ENCODE measurements at regions not wholly inside any gene's neighbourhood (a gene's known extent, or its start where the extent isn't known, plus 50 kb on each side); places are given as distances from the start of the nearest gene placed in this dataset.

DNA sequence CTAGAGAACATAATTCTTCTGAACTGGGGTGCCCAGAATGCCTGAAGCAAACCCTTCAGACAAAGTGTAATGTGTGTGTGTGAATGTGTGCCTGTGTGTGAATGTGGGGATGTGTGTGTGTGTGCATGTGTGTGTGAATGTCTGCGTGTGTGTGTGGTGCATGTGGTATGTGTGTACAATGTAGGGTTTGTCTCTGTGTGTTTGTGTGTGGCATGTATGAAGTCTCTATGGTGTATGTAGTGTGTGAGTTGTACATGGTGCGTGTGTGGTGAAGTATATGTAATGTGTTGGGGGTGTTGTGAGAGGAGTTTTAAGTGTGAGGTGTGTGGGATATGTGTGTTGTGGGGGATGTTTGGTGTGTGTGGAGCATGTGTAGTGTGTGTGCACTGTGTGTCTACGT lies 129.3 kb upstream of the SOX11 start:
- no peak overlapping the region for H3K27ac ChIP-seq
- no peak for DNase-seq
- no peak overlapping the region for H3K4me3 ChIP-seq (ENCODE audit: low read depth, low read length)
- no peaks in the 10 kb centered on the region for H3K9me3 ChIP-seq (ENCODE audit: severe bottlenecking)
- H3K36me3 ChIP-seq: no peaks in the 10 kb centered on the region
- no peaks in the 10 kb centered on the region for H3K27me3 ChIP-seq (ENCODE audit: insufficient read depth, low read depth, severe bottlenecking)
- TF ChIP-seq, protein P1, sequence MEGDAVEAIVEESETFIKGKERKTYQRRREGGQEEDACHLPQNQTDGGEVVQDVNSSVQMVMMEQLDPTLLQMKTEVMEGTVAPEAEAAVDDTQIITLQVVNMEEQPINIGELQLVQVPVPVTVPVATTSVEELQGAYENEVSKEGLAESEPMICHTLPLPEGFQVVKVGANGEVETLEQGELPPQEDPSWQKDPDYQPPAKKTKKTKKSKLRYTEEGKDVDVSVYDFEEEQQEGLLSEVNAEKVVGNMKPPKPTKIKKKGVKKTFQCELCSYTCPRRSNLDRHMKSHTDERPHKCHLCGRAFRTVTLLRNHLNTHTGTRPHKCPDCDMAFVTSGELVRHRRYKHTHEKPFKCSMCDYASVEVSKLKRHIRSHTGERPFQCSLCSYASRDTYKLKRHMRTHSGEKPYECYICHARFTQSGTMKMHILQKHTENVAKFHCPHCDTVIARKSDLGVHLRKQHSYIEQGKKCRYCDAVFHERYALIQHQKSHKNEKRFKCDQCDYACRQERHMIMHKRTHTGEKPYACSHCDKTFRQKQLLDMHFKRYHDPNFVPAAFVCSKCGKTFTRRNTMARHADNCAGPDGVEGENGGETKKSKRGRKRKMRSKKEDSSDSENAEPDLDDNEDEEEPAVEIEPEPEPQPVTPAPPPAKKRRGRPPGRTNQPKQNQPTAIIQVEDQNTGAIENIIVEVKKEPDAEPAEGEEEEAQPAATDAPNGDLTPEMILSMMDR (IDR thresholded peaks at IDR 0.05; ENCODE audit: low read depth, low read length): no peak

DNA sequence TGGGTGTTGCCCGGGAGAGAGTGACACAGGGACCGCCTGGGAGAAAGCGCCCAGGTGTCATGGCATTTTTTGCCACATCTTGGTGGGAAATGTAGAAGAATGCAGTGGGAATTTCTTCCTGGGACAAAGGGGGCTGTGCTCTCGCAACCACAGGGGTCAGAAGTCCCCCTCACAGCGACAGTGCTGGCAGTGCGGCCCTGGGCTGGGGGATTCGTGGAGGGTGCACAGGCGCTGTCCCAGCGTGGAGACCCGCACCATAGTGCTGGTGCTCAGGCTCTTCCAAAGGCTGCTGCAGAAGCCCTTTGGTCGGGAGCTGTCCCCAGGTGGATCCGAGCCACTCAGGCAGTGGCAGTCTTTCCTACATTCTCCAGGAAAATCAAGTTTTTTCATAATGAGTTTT lies 128.8 kb upstream of the SOX11 start:
- no peaks in the 10 kb centered on the region for H3K36me3 ChIP-seq
- H3K4me3 ChIP-seq (ENCODE audit: low read depth, low read length): no peak overlapping the region
- no peaks in the 10 kb centered on the region for H3K27me3 ChIP-seq (ENCODE audit: insufficient read depth, low read depth, severe bottlenecking)
- no peaks in the 10 kb centered on the region for H3K9me3 ChIP-seq (ENCODE audit: severe bottlenecking)
- DNase-seq: no peak
- no peak overlapping the region for H3K27ac ChIP-seq
- TF ChIP-seq, protein P1 (IDR thresholded peaks at IDR 0.05; ENCODE audit: low read depth, low read length): no peak

DNA sequence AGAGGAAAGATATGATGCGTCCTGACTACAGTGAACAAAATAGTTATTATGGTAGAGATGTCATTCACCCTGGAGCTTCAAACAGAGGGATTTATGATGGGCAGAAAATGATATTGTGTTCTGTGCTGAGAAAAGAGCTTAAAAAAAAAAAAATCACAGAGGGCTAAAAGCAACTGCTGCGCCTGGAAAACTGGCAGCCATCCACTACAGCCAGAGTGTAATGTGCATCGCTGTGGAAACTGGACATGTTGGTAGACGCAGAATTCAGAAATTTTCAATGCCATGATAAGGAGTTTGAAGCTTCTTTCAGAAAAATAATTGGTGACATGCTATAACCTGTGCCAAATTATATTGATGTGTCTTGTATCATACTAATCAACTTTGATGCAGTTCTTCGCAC lies 122.9 kb upstream of the SOX11 start:
- TF ChIP-seq, protein P1 (IDR thresholded peaks at IDR 0.05; ENCODE audit: low read depth, low read length): no peak
- Histone ChIP-seq H3K9me3 (ENCODE audit: severe bottlenecking) (no peaks in the 10 kb centered on the region), H3K27me3 (ENCODE audit: insufficient read depth, low read depth, severe bottlenecking) (no peaks in the 10 kb centered on the region), H3K27ac (no peak overlapping the region), H3K36me3 (no peaks in the 10 kb centered on the region), H3K4me3 (ENCODE audit: low read depth, low read length) (no peak overlapping the region)
- DNase-seq: no peak

DNA sequence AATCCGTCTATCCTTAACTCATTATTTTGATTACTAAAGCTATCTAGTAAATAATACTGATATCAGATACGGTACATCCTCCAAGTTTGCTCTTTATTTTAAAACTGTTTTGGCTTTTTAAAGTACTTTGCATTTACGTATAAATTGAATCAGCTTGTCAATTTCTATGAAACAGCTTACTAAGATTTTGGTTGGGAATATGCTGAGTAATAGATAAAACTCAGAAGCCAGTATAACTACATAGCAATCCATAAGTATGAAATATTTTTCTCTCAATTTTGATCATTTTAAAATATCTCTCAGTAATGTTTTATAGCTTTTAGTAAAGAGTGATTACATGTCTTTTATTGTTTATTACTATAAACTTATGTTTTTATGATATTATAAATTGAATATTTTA lies 116.2 kb upstream of the SOX11 start:
- TF ChIP-seq, protein P1 (IDR thresholded peaks at IDR 0.05; ENCODE audit: low read depth, low read length): no peak
- Histone ChIP-seq H3K27ac (no peak overlapping the region), H3K9me3 (ENCODE audit: severe bottlenecking) (no peaks in the 10 kb centered on the region), H3K4me3 (ENCODE audit: low read depth, low read length) (no peak overlapping the region), H3K27me3 (ENCODE audit: insufficient read depth, low read depth, severe bottlenecking) (no peaks in the 10 kb centered on the region), H3K36me3 (no peaks in the 10 kb centered on the region)
- no peak for DNase-seq

DNA sequence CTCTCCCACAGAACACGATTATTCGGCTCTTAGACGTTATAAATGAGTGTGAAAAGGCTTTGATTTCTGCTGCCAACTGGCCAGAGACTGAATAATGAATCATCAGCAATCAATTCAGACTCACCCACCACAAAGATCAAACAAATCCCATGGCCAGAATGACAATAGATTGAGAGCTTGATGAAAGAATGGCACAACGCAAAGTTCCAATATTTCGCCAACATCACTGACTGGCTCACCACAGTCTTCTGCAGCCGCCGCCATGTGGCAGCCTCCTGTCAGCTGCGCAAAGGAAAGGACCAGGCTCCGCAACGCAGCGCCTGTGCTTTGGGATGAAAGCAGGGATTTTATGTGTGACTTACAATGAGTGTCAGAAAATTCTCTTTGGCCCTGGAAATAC lies 104.4 kb upstream of the SOX11 start:
- H3K27ac ChIP-seq: no peak overlapping the region
- no peak overlapping the region for H3K4me3 ChIP-seq (ENCODE audit: low read depth, low read length)
- no peaks in the 10 kb centered on the region for H3K36me3 ChIP-seq
- TF ChIP-seq, protein P1 (IDR thresholded peaks at IDR 0.05; ENCODE audit: low read depth, low read length): no peak
- H3K27me3 ChIP-seq (ENCODE audit: insufficient read depth, low read depth, severe bottlenecking): no peaks in the 10 kb centered on the region
- H3K9me3 ChIP-seq (ENCODE audit: severe bottlenecking): no peaks in the 10 kb centered on the region
- DNase-seq: no peak

DNA sequence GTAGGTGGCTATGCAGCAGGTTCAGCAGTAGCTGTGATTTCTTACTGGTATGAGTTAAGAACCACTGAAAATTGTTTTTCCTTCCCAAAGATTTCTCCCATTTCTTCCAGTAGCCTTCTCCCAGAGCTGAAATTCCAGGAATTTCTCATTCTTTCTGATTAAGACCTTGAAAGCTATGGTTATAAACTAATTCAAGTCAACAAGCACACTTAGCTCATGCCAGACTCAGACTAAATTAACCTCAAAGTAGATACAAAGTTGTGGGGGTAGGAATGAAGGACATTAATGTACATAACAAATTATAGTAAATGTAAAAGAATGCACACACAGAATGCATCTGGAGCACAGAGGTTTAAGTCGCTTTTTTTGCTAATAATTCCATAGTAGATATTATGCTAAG lies 103.6 kb upstream of the SOX11 start:
- Histone ChIP-seq H3K9me3 (ENCODE audit: severe bottlenecking) (no peaks in the 10 kb centered on the region), H3K27ac (no peak overlapping the region), H3K4me3 (ENCODE audit: low read depth, low read length) (no peak overlapping the region), H3K27me3 (ENCODE audit: insufficient read depth, low read depth, severe bottlenecking) (no peaks in the 10 kb centered on the region), H3K36me3 (no peaks in the 10 kb centered on the region)
- DNase-seq: no peak
- TF ChIP-seq, protein P1 (IDR thresholded peaks at IDR 0.05; ENCODE audit: low read depth, low read length): no peak

Measured in WERI-Rb-1 (cell line).